ENCODE measurements at regions not wholly inside any gene's neighbourhood (a gene's known extent, or its start where the extent isn't known, plus 50 kb on each side); places are given as distances from the start of the nearest gene placed in this dataset.

DNA sequence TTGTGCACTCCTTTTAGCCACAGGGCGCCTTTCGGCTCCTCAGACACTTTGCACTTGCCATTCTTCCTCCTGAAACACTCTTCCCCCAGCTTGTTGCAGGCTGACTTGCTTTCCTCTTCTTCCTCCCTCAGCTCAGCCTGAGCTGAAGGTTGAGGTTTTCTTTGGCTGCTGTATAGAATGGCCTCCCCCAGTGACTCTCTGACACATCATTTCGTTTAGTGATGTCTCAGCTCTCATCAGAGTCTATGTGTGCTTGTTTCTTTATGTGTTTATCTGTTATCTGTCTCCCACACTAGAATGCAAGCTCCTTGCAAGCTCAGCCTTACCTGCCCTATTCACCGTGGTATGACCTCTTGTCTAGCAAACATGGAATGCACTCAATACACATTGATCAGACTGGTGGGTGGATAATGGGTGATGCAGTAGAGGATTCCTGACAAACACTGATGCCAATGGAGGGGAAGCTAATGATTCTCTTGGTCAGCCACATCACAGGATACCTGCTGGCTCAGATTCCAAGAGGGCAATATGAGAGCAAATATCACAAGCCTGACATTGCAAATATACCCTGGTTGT is 112.9 kb upstream of the STC2 start:
- no peak overlapping the region for H3K9ac ChIP-seq (ENCODE audit: low read length)
- H3K36me3 ChIP-seq (ENCODE audit: low read length) = no peaks in the 10 kb centered on the region
- no peaks in the 10 kb centered on the region for H3K9me3 ChIP-seq (ENCODE audit: insufficient read depth, low read length)
- H3K4me2 ChIP-seq (ENCODE audit: low read depth, low read length, poor library complexity, severe bottlenecking) = no peak overlapping the region
- H3K79me2 ChIP-seq (ENCODE audit: insufficient read depth, low read length) = no peaks in the 10 kb centered on the region
- H3K27me3 ChIP-seq (ENCODE audit: low read length) = no peaks in the 10 kb centered on the region
- no peaks in the 10 kb centered on the region for H4K20me1 ChIP-seq (ENCODE audit: low read depth, low read length)
- no peak overlapping the region for H2AFZ ChIP-seq (ENCODE audit: low read depth, low read length, severe bottlenecking)
- no peak overlapping the region for H3K4me3 ChIP-seq (ENCODE audit: insufficient read depth, low read length, poor library complexity, severe bottlenecking)
- TF ChIP-seq, protein P1, sequence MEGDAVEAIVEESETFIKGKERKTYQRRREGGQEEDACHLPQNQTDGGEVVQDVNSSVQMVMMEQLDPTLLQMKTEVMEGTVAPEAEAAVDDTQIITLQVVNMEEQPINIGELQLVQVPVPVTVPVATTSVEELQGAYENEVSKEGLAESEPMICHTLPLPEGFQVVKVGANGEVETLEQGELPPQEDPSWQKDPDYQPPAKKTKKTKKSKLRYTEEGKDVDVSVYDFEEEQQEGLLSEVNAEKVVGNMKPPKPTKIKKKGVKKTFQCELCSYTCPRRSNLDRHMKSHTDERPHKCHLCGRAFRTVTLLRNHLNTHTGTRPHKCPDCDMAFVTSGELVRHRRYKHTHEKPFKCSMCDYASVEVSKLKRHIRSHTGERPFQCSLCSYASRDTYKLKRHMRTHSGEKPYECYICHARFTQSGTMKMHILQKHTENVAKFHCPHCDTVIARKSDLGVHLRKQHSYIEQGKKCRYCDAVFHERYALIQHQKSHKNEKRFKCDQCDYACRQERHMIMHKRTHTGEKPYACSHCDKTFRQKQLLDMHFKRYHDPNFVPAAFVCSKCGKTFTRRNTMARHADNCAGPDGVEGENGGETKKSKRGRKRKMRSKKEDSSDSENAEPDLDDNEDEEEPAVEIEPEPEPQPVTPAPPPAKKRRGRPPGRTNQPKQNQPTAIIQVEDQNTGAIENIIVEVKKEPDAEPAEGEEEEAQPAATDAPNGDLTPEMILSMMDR (IDR thresholded peaks at IDR 0.05; ENCODE audit: insufficient read depth, low read length, poor library complexity, severe bottlenecking) = no peak
- TF ChIP-seq EZH2phosphoT487 (conservative IDR thresholded peaks at IDR 0.05; ENCODE audit: low read length) = no peak
- no peak overlapping the region for H3K27ac ChIP-seq (ENCODE audit: low read depth, low read length)
- no peaks in the 10 kb centered on the region for H3K9me2 ChIP-seq (replicated peaks; ENCODE audit: insufficient read depth, low read length)
- H3F3A ChIP-seq (ENCODE audit: insufficient read depth) = no peaks in the 10 kb centered on the region

DNA sequence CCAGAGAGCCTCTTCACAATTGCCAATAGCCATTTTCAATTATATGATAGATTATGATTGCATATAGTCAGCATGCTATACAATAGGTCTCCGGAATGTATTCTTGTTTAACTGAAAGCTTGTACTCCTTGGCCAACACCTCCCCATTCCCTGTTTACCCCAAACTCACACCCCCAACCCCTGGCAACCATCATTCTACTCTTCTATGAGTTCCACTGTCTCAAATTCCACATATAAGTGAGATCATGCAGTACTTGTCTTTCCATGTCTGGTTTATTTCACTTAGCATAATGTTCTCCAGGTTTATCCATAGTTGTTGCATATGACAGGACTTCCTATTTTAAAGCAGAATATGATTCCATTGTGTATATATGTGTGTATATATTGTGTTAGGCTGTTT is 110.7 kb upstream of the STC2 start:
- H3K9ac ChIP-seq (ENCODE audit: low read length) = no peak overlapping the region
- no peaks in the 10 kb centered on the region for H4K20me1 ChIP-seq (ENCODE audit: low read depth, low read length)
- no peak overlapping the region for H3K4me3 ChIP-seq (ENCODE audit: insufficient read depth, low read length, poor library complexity, severe bottlenecking)
- TF ChIP-seq EZH2phosphoT487 (conservative IDR thresholded peaks at IDR 0.05; ENCODE audit: low read length) = no peak
- TF ChIP-seq, protein P1 (IDR thresholded peaks at IDR 0.05; ENCODE audit: insufficient read depth, low read length, poor library complexity, severe bottlenecking) = no peak
- H3K27ac ChIP-seq (ENCODE audit: low read depth, low read length) = no peak overlapping the region
- H3K9me2 ChIP-seq (replicated peaks; ENCODE audit: insufficient read depth, low read length) = no peaks in the 10 kb centered on the region
- no peaks in the 10 kb centered on the region for H3K79me2 ChIP-seq (ENCODE audit: insufficient read depth, low read length)
- no peaks in the 10 kb centered on the region for H3K27me3 ChIP-seq (ENCODE audit: low read length)
- H2AFZ ChIP-seq (ENCODE audit: low read depth, low read length, severe bottlenecking) = no peak overlapping the region
- H3K4me2 ChIP-seq (ENCODE audit: low read depth, low read length, poor library complexity, severe bottlenecking) = no peak overlapping the region
- no peaks in the 10 kb centered on the region for H3K36me3 ChIP-seq (ENCODE audit: low read length)
- H3F3A ChIP-seq (ENCODE audit: insufficient read depth) = no peaks in the 10 kb centered on the region
- no peaks in the 10 kb centered on the region for H3K9me3 ChIP-seq (ENCODE audit: insufficient read depth, low read length)

DNA sequence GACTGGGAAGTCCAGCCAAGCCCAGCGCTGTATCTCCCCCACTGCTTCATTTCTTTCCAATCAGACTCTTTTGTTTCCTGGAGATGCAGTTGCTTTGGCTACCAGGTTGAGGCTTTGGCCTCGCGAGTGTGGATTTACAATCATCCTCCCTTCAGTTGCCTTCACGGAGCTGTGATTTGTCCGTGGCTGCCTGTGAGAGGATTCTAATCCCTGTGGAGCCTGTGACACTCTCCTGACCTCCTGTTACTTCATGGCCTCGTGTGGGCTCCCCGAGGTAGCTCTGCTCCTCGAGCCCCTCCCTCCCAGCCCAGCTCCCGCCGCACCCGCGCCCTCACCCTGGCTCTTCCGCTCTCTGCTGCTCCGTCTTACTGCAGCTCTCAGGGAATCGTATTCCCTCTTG is 107.2 kb upstream of the STC2 start:
- H3K9ac ChIP-seq (ENCODE audit: low read length) = no peak overlapping the region
- no peak overlapping the region for H2AFZ ChIP-seq (ENCODE audit: low read depth, low read length, severe bottlenecking)
- H3F3A ChIP-seq (ENCODE audit: insufficient read depth) = no peaks in the 10 kb centered on the region
- H3K4me3 ChIP-seq (ENCODE audit: insufficient read depth, low read length, poor library complexity, severe bottlenecking) = no peak overlapping the region
- H3K4me2 ChIP-seq (ENCODE audit: low read depth, low read length, poor library complexity, severe bottlenecking) = no peak overlapping the region
- no peaks in the 10 kb centered on the region for H3K79me2 ChIP-seq (ENCODE audit: insufficient read depth, low read length)
- TF ChIP-seq, protein P1 (IDR thresholded peaks at IDR 0.05; ENCODE audit: insufficient read depth, low read length, poor library complexity, severe bottlenecking) = no peak
- TF ChIP-seq EZH2phosphoT487 (conservative IDR thresholded peaks at IDR 0.05; ENCODE audit: low read length) = no peak
- no peak overlapping the region for H3K27ac ChIP-seq (ENCODE audit: low read depth, low read length)
- no peaks in the 10 kb centered on the region for H3K27me3 ChIP-seq (ENCODE audit: low read length)
- no peaks in the 10 kb centered on the region for H3K36me3 ChIP-seq (ENCODE audit: low read length)
- H3K9me3 ChIP-seq (ENCODE audit: insufficient read depth, low read length) = no peaks in the 10 kb centered on the region
- H3K9me2 ChIP-seq (replicated peaks; ENCODE audit: insufficient read depth, low read length) = no peaks in the 10 kb centered on the region
- H4K20me1 ChIP-seq (ENCODE audit: low read depth, low read length) = no peaks in the 10 kb centered on the region

All from SU-DHL-6 (cell line).